Stimulated activated CD4-positive, alpha-beta T cell treated with anti-CD3 and anti-CD28 coated beads, Interleukin-2, amount 100 ng/mL, for 48 hours (primary cell): ENCODE measurements at regions not wholly inside any gene's neighbourhood (a gene's known extent, or its start where the extent isn't known, plus 50 kb on each side); places are given as distances from the start of the nearest gene placed in this dataset.

Source experiments
- DNase-seq, 2 donors: peaks; one replicate each; pipeline ENCODE4 v3.0.0-alpha.2; 2020

DNA sequence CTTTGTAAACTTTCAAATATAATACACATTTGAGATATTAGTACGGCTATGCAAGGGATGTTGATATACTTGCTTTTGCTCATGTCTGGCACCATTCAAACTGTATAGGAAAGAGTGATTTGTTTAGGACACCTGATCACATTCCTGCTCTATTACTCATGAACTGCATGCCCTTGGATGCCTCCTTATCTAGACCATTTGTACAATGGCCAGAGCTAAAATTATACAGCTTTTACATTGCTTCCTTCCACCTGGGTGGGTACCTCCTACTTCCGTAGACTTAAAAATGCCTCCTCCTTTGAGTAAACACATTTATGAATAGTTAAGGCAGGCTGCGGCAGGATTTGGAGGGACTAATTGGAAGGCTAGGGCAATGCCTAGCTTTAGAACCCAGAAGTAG lies 85.4 kb upstream of the PBX1 start:
- DNase-seq: no peak

DNA sequence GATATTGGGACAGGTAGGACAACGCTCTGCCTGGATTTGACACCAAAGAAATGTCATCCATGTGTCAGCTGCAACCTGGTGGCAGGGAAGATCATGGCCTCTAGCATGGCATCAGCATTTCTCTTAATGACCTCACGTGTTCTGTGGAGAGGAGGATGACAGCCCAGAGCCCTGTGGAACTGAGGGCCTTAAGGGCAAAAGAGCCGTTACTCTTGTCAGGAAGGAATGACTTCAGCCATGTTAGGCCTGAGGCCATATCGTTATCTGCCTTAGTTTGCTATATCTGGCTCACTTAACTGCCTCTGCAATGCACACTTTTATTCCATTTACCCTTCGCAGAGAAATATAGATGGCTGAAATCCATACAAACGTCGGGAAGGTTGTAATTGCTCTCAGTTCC lies 83.2 kb upstream of the PBX1 start:
- no peak for DNase-seq

DNA sequence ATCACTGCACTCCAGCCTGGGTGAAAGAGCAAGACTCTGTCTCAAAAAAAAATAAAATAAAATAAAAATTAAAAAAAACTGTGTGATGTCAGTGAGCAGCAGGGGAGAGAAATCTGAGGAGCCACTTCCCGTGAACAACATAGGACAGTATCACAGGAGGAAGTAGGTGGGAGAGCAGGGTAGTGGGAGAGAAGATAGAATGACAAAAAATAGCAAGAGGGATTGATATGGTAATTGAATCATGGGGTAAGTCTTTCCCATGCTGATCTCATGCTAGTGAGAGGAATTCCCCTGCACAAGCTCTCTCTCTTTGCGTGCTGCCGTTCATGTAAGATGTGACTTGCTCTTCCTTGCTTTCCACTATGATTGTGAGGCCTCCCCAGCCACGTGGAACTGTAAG lies 81.6 kb upstream of the PBX1 start:
- DNase-seq: no peak

DNA sequence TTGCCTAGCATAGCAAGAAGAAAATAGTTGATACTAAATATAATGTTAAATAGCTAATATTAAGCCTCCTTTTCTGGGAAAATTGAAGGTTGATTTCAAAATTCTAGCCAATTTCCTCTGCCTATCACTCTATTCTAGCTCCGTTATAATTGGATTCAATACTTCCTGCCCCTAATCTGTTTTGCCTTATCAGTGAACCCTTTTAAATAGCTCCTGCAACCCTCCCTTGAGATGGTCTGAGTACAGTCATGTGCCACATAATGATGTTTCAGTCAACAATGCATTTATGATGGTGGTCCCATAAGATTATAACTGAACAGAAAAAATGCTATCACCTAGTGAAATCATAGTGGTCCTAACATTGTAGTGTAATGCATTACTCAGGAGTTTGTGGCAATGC lies 79.7 kb upstream of the PBX1 start:
- no peak for DNase-seq

DNA sequence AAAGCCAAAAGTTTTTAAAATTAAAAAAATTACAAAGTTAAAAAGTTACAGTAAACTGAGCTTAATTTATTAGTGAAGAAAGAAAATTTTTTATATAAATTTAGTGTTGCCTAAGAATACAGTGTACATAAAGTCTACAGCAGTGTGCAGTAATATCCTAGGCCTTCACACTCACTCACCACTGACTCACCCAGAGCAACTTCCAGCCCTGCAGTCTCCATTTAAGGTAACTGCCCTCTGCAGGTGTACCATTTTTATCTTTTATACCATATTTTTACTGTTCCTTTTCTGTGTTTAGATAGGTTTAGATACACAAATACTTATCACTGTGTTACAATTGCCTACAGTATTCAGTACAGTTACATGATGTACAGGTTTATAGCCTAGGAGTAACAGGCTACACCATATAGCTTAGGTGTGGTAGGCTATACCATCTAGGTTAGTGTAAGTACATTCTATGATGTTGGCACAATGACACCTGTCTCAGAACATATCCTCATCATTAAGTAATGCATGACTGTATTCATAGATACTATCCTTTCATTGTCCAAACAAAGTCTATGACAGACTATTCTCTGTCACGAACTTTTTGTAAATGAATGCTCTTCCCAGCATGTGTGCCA lies 78.6 kb upstream of the PBX1 start:
- DNase-seq: no peak

DNA sequence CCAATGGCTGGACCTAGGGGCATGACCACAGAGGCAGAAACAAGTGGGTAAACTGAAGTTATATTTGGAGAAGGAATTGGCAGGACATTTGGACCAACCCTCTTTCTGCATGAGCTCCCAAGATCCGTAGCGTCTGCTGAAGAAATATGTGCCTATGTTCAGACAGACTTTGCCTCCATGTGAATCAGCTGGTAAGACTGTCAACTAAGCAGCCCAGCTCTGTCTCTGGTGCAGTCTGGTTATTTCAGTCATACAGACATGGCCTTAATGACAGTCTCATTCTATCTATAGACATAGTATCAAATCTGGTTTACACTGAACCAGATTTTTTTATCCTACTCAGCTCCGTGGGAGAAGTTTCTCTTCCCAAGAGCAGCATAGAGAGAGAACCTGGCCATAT lies 63.1 kb upstream of the PBX1 start:
- DNase-seq: no peak

DNA sequence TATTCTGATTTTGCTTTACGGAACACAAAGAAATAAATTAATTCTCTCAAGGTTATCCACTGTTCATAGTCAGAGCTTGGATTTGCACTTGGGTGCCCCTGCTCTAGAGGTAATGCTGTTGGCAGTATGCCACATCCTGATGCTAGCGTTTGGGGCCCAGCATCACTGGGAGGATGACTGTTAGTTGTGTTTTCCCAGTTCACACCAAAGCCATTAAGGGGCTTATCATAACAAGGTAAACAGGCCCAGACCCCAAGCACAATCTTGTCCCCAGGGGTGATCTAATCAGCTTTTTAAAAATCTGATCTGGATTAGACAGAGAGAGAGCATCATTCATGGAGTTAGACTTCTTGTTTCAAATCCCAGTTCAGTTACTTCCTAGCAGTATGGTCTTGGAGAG lies 60.2 kb upstream of the PBX1 start:
- no peak for DNase-seq

DNA sequence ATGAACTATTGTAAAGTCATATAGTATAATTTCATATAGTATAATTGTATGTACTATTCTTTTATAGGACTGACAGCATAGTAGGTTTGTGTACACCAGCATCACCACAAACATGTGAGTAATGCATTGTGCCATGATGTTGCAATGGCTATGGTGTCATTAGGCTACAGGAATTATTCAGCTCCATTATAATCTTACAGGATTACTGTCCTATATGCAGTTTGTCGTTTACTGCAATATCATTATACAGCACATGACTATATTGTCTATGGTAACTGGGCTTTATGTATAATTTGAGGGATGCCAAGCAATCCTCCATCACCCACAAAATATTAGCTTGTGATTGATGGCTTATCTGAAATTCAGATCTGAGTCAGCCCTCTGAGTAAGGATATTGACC lies 54.2 kb upstream of the PBX1 start:
- DNase-seq: no peak
